Heart right ventricle (tissue), 16 donors: ENCODE measurements at regions not wholly inside any gene's neighbourhood (a gene's known extent, or its start where the extent isn't known, plus 50 kb on each side); places are given as distances from the start of the nearest gene placed in this dataset.

Source experiments
- ATAC-seq, 8 donors: fragments of 200-7000 bp; cut with Tn5 transposase; one replicate each; pipeline ENCODE4 v1.9.1; 2020; ENCODE audit warnings: mild to moderate bottlenecking in 8 of 8, moderate library complexity in 8 of 8, moderate number of reproducible peaks in 1 of 8
- DNase-seq, 2 donors: peaks; one replicate each; pipeline ENCODE4 v3.0.0-alpha.2; 2020
- H3K27ac ChIP-seq, 10 donors: fragments of 200-600 bp; sonication (generic) in 2 of 10; one replicate each; pipeline versions ENCODE4 v1.5.0 to v1.8.0; 2020 to 2022; ENCODE audit warnings: mild to moderate bottlenecking in 3 of 10
- H3K27me3 ChIP-seq, 7 donors: fragments of 200-600 bp; one replicate each; pipeline ENCODE4 v1.8.0; 2021 to 2022; ENCODE audit warnings: mild to moderate bottlenecking in 2 of 7
- H3K36me3 ChIP-seq, 9 donors: fragments of 200-600 bp; sonication (generic) in 1 of 9; one replicate each; pipeline versions ENCODE4 v1.5.0 to v1.8.0; 2020 to 2022; ENCODE audit warnings: mild to moderate bottlenecking in 2 of 9
- H3K4me1 ChIP-seq, 9 donors: fragments of 200-600 bp; sonication (generic) in 1 of 9; one replicate each; pipeline versions ENCODE4 v1.5.0 to v1.8.0; 2020 to 2022; ENCODE audit warnings: mild to moderate bottlenecking in 4 of 9
- H3K4me3 ChIP-seq, 10 donors: fragments of 200-600 bp; sonication (generic) in 2 of 10; one replicate each; pipeline versions ENCODE4 v1.5.0 to v1.8.0; 2020 to 2022; ENCODE audit warnings: mild to moderate bottlenecking in 7 of 10, moderate library complexity in 2 of 10
- H3K9me3 ChIP-seq, 11 donors: fragments of 200-600 bp in 10 of 11; sonication (generic) in 2 of 11; one replicate each; pipeline versions ENCODE4 v1.5.0 to v1.8.0; 2013 to 2022; ENCODE audit warnings: mild to moderate bottlenecking in 2 of 11, control low read depth in 1 of 11, moderate library complexity in 1 of 11
- WGBS, 2 donors: extraction: QIAGEN DNeasy Blood & Tissue Kit; methylation state at CpG; one replicate each; pipeline ENCODE4 v1.1.7; 2013; ENCODE audit warnings: inconsistent platforms in 1 of 2; 5-methylcytosine and 5-hydroxymethylcytosine counted together
- intact Hi-C, 10 donors: fragments of 100-400 bp; cut with DNase I; formaldehyde crosslinking; loops; one replicate each; pipeline versions ENCODE4 v1.11.1 to v1.14.2; 2022
- TF ChIP-seq, protein P1 (sequence below), 9 donors: fragments of 200-600 bp; sonication (generic) in 2 of 9; IDR thresholded peaks; one replicate each; pipeline versions ENCODE4 v1.5.0 to v1.8.0; 2021 to 2022; ENCODE audit warnings: antibody characterized with exemption in 9 of 9, mild to moderate bottlenecking in 5 of 9, moderate library complexity in 1 of 9
- donor health status: Arrhythmogenic right ventricular cardiomyopathy.
- donor health status: ischemic (EF 13 %, LVEDD 7.1; RV severe dilation, severe dysfunction).
- donor health status: healthy with polysubstance abuse.
- donor health status: DM: no; HTN: yes; CAD: no.
- donor health status: DM: no; HTN: no; CAD: no.
- donor health status: ischemic (EF 25% LVEDD 6.9; RV normal size, moderate dysfunction).
- donor health status: ischemic (EF 25% LVEDD 5.7; RV mildly dilated, moderate dysfunction).
- donor health status: healthy.
- donor health status: DM: yes; HTN: yes; CAD: no.
- donor health status: Ischemic cardiomyopathy.
- donor health status: ischemic (EF 35%, LVEDD 5.7; RV mildly dilated, moderate dysfunction).
- donor health status: nonischemic (EF 11% LVEDD 7.7; RV severe dilation, severe dysfunction).
- donor health status: DM: yes; HTN: yes; CAD: no.
- donor health status: PGD.
- donor health status: ischemic (EF 29% LVEDD 5.4; RV normal size, mild dysfunction).
- donor health status: nonischemic (EF 23%, LVEDD 6.1; RV moderate dilation, normal function).

DNA sequence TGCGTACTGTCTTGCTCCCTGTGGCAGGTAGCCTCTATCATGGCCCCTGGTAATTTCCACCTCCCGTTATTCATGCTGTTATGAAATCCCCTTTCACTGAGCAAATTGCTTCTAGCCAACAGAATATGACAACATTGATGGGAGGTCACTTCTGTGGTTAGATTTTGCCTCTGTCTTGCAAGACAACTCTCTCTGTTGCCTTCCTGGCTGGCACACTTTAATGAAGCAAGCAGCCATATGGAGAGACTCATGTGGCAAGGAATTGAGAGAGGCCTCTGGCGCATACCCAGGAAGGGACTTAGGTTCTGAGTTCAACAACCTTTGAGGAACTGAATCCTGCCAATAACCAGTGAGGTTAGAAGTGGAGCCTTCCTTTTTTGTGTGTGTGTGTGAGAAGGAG is 51.8 kb upstream of the GPRC5B start:
- no peak overlapping the region for H3K4me3 ChIP-seq
- no peaks in the 10 kb centered on the region for H3K9me3 ChIP-seq
- H3K27ac ChIP-seq, result no peak overlapping the region
- TF ChIP-seq, protein P1, sequence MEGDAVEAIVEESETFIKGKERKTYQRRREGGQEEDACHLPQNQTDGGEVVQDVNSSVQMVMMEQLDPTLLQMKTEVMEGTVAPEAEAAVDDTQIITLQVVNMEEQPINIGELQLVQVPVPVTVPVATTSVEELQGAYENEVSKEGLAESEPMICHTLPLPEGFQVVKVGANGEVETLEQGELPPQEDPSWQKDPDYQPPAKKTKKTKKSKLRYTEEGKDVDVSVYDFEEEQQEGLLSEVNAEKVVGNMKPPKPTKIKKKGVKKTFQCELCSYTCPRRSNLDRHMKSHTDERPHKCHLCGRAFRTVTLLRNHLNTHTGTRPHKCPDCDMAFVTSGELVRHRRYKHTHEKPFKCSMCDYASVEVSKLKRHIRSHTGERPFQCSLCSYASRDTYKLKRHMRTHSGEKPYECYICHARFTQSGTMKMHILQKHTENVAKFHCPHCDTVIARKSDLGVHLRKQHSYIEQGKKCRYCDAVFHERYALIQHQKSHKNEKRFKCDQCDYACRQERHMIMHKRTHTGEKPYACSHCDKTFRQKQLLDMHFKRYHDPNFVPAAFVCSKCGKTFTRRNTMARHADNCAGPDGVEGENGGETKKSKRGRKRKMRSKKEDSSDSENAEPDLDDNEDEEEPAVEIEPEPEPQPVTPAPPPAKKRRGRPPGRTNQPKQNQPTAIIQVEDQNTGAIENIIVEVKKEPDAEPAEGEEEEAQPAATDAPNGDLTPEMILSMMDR (IDR thresholded peaks at IDR 0.05), result no peak
- no peak for ATAC-seq
- 84 to 90% methylated on average over 3 of the region's 3 CpGs for WGBS, 2 donors
- intact Hi-C loops, result no loop called here
- H3K36me3 ChIP-seq, result no peaks in the 10 kb centered on the region
- no peaks in the 10 kb centered on the region for H3K4me1 ChIP-seq
- H3K27me3 ChIP-seq, result peaks cover 0 to 33% (median 19%) of the 10 kb centered on the region in 7 donors
- DNase-seq, result no peak

DNA sequence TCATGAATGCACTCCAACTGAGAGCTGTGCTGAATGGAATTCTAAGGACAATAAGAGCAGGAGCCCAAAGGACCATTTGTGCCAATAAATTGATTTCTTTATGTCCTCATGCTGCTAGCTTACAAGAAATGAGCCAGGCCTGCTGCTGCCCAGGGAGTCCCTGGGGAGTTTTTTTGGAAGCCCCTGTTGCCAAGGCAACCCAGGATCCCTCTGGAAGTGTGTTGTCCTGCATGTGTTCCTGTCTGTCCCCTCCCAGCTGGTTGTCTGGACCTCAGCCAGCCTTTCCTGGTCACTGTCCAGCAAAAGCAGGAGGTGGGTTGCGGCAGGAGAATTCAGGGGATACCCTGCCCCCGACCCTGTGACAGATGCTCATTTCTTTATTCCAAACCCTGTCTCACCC is 51.0 kb upstream of the GPRC5B start:
- Histone ChIP-seq H3K4me3 (no peak overlapping the region), H3K27me3 (peaks cover 0 to 35% (median 19%) of the 10 kb centered on the region in 7 donors), H3K9me3 (no peaks in the 10 kb centered on the region), H3K4me1 (no peaks in the 10 kb centered on the region), H3K27ac (no peak overlapping the region), H3K36me3 (no peaks in the 10 kb centered on the region)
- intact Hi-C loops, result no loop called here
- TF ChIP-seq, protein P1 (IDR thresholded peaks at IDR 0.05), result no peak
- ATAC-seq, result no peak
- 15 to 38% methylated on average over 2 of the region's 2 CpGs for WGBS, 2 donors
- DNase-seq, result peak in 1 of 2 donors; percentile 4
